T47D (cell line): ENCODE measurements at regions not wholly inside any gene's neighbourhood (a gene's known extent, or its start where the extent isn't known, plus 50 kb on each side); places are given as distances from the start of the nearest gene placed in this dataset.

Experiments
- DNase-seq, 2 experiments: peaks; one replicate each; pipeline versions ENCODE4 v3.0.0 to v3.0.0-alpha.2; 2011 to 2012; ENCODE audit warnings: low read depth in 1 of 2, low spot score in 1 of 2
- JUND ChIP-seq: IDR thresholded peaks from 2 replicates; pipeline ENCODE4 v1.6.1; 2012; ENCODE audit warnings: low read depth
- in situ Hi-C: cut with HindIII; loops from 2 replicates; pipeline ENCODE4 v1.10.0; 2016; ENCODE audit warnings: low sequenced_read_pairs, low pct_unique_long_range_greater_than_20kb

DNA sequence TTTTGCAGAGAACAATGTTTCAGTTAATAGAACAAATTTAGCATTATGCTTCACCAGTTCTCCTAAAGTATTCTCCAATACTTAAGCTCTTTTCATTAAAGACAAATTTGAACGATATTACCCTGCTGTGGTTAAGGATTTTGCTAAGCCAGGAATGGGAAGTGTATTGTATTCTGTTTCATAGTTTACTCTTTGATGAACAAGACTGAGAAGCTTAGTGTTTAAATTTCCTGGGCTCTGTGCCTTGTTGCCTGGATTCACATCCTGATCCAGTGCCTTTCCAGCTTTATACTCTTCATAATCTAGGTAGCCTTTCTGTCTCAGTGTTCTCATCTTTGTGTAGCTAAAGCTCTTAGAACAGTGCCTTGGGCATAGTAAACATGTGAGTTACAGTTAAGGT, 58.6 kb upstream of the GLS start:
- peak; percentile 4 to 78 for DNase-seq

DNA sequence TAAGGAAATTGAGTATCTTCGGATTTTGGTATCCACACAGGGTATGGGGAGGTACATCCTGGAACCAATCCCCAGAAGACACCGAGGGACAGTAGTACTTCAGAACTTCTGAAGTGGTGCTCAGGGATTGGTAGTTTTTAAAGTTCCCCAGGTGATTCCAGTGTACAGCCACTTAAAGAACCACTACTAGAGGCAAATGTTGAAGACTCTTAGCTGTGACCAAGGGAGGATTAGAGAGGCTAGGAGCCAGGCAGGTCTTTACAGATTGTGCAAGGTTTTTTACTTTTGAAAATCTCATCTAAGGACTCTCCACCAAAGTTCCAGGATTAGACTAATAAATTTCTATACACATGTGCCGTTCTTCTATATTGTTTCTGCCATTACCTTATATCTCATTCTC, 52.9 kb upstream of the GLS start:
- TF ChIP-seq JUND, result no peak
- DNase-seq, result no peak
- in situ Hi-C loops, result no loop called here

More for the DNA sequence above, 58.6 kb upstream of the GLS start:
- TF ChIP-seq JUND, result no peak
- in situ Hi-C loops, result no loop called here

DNA sequence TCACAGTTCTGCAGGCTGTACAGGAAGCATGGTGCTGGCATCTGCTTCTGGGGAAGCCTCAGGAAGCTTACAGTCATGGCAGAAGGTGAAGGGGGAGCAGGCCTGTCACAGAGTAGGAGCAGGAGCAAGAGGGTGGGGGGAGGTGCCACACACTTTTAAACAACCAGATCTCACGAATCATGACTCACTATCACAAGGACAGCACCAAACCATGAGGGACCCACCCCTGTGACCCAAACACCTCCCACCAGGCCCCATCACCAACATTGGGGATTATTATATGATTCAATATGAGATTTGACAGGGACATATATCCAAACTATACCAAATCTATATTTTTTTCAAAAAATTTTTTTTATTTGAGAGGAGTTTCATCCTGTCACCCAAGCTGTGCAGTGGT, 51.0 kb upstream of the GLS start:
- no peak for TF ChIP-seq JUND
- in situ Hi-C loops, result no loop called here
- DNase-seq, result no peak
